ENCODE measurements at regions not wholly inside any gene's neighbourhood (a gene's known extent, or its start where the extent isn't known, plus 50 kb on each side); places are given as distances from the start of the nearest gene placed in this dataset.
A peak's percentile ranks its signal among the peaks of the same experiment; 100 is the strongest.

GRCh38 chr3:153767601-153768560 is 353.3 kb upstream of the ARHGEF26 start:
- no peaks in the 10 kb centered on the region for H3K4me1 ChIP-seq (ENCODE audit: insufficient read depth, low read length)
- no peak overlapping the region for H2AFZ ChIP-seq (ENCODE audit: low read depth, low read length)
- no peak overlapping the region for H3K9ac ChIP-seq (ENCODE audit: low read depth, low read length)
- no peak overlapping the region for H3K4me2 ChIP-seq (ENCODE audit: insufficient read depth, low read length)
- no peaks in the 10 kb centered on the region for H4K20me1 ChIP-seq (ENCODE audit: insufficient read depth, low read length)
- TF ChIP-seq CTCF (IDR thresholded peaks at IDR 0.05; ENCODE audit: borderline replicate concordance, extremely low read depth, low read length, poor library complexity, severe bottlenecking) (no peak), EZH2 (IDR thresholded peaks at IDR 0.05; ENCODE audit: borderline replicate concordance, low read depth, low read length, severe bottlenecking) (no peak)
- H3K79me2 ChIP-seq (ENCODE audit: insufficient read depth, low read length) = no peaks in the 10 kb centered on the region
- no peaks in the 10 kb centered on the region for H3K9me3 ChIP-seq (ENCODE audit: insufficient read depth, low read length, severe bottlenecking)
- H3K36me3 ChIP-seq (ENCODE audit: insufficient read depth, low read length) = no peaks in the 10 kb centered on the region
- no peak overlapping the region for H3K27ac ChIP-seq (ENCODE audit: low read length)
- no peak overlapping the region for H3K4me3 ChIP-seq (ENCODE audit: low read depth in 1 of 2, low read length in 2 of 2)
- ATAC-seq (ENCODE audit: insufficient read depth, low read depth) = no peak
- DNase-seq = no peak
- H3K27me3 ChIP-seq (ENCODE audit: insufficient read depth, low read length, poor library complexity) = no peaks in the 10 kb centered on the region

DNA sequence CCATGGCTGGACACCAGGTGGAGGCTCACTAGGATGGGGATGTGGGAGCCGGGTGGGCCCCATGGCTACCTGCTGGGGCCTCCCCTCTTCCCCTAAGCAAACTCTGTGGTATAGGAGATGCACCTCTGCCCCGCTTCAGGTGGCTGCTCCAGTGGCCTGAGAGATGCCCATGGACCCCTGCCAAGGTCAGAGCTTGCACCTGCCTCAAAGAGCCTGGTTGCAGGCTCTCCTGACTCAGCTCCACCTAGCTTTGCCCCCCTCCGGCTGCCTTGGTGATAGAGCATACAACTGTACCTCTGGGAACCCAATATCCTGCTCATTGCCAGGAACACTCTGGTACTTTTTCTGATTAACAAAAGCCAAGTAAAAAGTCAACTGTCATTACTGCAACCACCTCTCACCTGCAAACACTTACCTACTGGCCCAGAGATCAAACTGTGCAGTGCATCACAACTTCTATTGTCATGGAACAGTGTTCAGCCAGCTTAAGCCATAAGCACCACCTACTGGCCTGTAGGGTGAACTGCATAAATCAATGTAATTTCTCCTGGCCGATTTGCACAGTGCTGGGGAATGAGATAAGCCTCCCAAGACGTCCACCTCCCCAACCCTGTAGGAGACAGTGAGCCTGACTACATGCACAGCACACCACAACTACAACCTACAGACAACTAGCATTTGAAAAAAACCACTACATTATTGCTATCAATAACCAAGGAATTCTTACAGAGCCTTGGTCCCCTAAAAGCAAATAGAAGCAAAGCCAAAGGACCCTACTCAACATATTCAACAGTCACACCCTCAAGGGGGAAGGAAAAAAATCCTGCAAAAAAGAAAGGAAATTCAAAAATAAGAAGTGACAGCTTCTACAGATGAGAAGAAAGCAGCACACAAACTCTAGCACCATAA is 352.4 kb upstream of the ARHGEF26 start:
- H3K9me3 ChIP-seq (ENCODE audit: insufficient read depth, low read length, severe bottlenecking) = no peaks in the 10 kb centered on the region
- H3K9ac ChIP-seq (ENCODE audit: low read depth, low read length) = no peak overlapping the region
- H2AFZ ChIP-seq (ENCODE audit: low read depth, low read length) = no peak overlapping the region
- no peaks in the 10 kb centered on the region for H3K79me2 ChIP-seq (ENCODE audit: insufficient read depth, low read length)
- no peak overlapping the region for H3K4me3 ChIP-seq (ENCODE audit: low read depth in 1 of 2, low read length in 2 of 2)
- no peaks in the 10 kb centered on the region for H4K20me1 ChIP-seq (ENCODE audit: insufficient read depth, low read length)
- H3K27me3 ChIP-seq (ENCODE audit: insufficient read depth, low read length, poor library complexity) = no peaks in the 10 kb centered on the region
- H3K4me2 ChIP-seq (ENCODE audit: insufficient read depth, low read length) = no peak overlapping the region
- DNase-seq (peak; percentile 44), ATAC-seq (ENCODE audit: insufficient read depth, low read depth) (peak; percentile 90)
- H3K27ac ChIP-seq (ENCODE audit: low read length) = no peak overlapping the region
- H3K36me3 ChIP-seq (ENCODE audit: insufficient read depth, low read length) = no peaks in the 10 kb centered on the region
- H3K4me1 ChIP-seq (ENCODE audit: insufficient read depth, low read length) = no peaks in the 10 kb centered on the region
- TF ChIP-seq EZH2 (IDR thresholded peaks at IDR 0.05; ENCODE audit: borderline replicate concordance, low read depth, low read length, severe bottlenecking) (no peak), CTCF (IDR thresholded peaks at IDR 0.05; ENCODE audit: borderline replicate concordance, extremely low read depth, low read length, poor library complexity, severe bottlenecking) (peak; percentile 85)

- no peaks in the 10 kb centered on the region for H3K9me3 ChIP-seq (ENCODE audit: insufficient read depth, low read length, severe bottlenecking)
- H3K27ac ChIP-seq (ENCODE audit: low read length) = no peak overlapping the region
- H3K4me2 ChIP-seq (ENCODE audit: insufficient read depth, low read length) = no peak overlapping the region
- H3K9ac ChIP-seq (ENCODE audit: low read depth, low read length) = no peak overlapping the region
- TF ChIP-seq EZH2 (IDR thresholded peaks at IDR 0.05; ENCODE audit: borderline replicate concordance, low read depth, low read length, severe bottlenecking) = no peak
- TF ChIP-seq CTCF (IDR thresholded peaks at IDR 0.05; ENCODE audit: borderline replicate concordance, extremely low read depth, low read length, poor library complexity, severe bottlenecking) = no peak
- H3K27me3 ChIP-seq (ENCODE audit: insufficient read depth, low read length, poor library complexity) = no peaks in the 10 kb centered on the region
- H3K79me2 ChIP-seq (ENCODE audit: insufficient read depth, low read length) = no peaks in the 10 kb centered on the region
- no peaks in the 10 kb centered on the region for H4K20me1 ChIP-seq (ENCODE audit: insufficient read depth, low read length)
- no peaks in the 10 kb centered on the region for H3K36me3 ChIP-seq (ENCODE audit: insufficient read depth, low read length)
- H3K4me3 ChIP-seq (ENCODE audit: low read depth in 1 of 2, low read length in 2 of 2) = no peak overlapping the region
- no peak for ATAC-seq (ENCODE audit: insufficient read depth, low read depth)
- DNase-seq = no peak
- H2AFZ ChIP-seq (ENCODE audit: low read depth, low read length) = no peak overlapping the region
- no peaks in the 10 kb centered on the region for H3K4me1 ChIP-seq (ENCODE audit: insufficient read depth, low read length)
These were observed 338.1 kb upstream of the ARHGEF26 start for GRCh38 chr3:153783106-153783505.
